Ovary (tissue), 3 donors: ENCODE measurements at regions not wholly inside any gene's neighbourhood (a gene's known extent, or its start where the extent isn't known, plus 50 kb on each side); places are given as distances from the start of the nearest gene placed in this dataset.

Source experiments
- CTCF ChIP-seq, 3 donors: fragments of 450-650 bp in 2 of 3; fragments of 200-600 bp in 1 of 3; IDR thresholded peaks; one replicate each; pipeline versions ENCODE4 v1.5.1 to v1.8.0; 2016 to 2022; ENCODE audit warnings: antibody characterized with exemption in 3 of 3, mild to moderate bottlenecking in 1 of 3
- POLR2A ChIP-seq: fragments of 450-650 bp; IDR thresholded peaks from one replicate; pipeline ENCODE4 v1.6.1; 2017; ENCODE audit warnings: antibody characterized with exemption, mild to moderate bottlenecking, moderate library complexity
- donor health status: DM: no; HTN: no; CAD: no.

- TF ChIP-seq POLR2A (no peak), CTCF (IDR thresholded peaks at IDR 0.05) (no peak)
Measured at GRCh38 chr11:11081776-11082175, 223.9 kb upstream of the ZBED5 start.
